DND-41 (cell line): ENCODE measurements at regions not wholly inside any gene's neighbourhood (a gene's known extent, or its start where the extent isn't known, plus 50 kb on each side); places are given as distances from the start of the nearest gene placed in this dataset.

Source experiments
- ATAC-seq: fragments of 200-7000 bp; cut with Tn5 transposase; 3 replicates; pipeline ENCODE4 v1.9.1; 2021; ENCODE audit warnings: low read depth; ENCODE audit not compliant: insufficient read depth
- DNase-seq: peaks from one replicate; pipeline ENCODE4 v3.0.0-alpha.2; 2020
- H2AFZ ChIP-seq: 2 replicates; pipeline ENCODE4 v1.6.0; 2012; ENCODE audit warnings: low read depth, low read length
- H3K27ac ChIP-seq: 2 replicates; pipeline ENCODE4 v1.5.1; 2012; ENCODE audit warnings: low read length, inconsistent platforms
- H3K27me3 ChIP-seq: fragments of 200-600 bp; sonication (generic); 2 replicates; pipeline ENCODE4 v1.6.0; 2012; ENCODE audit warnings: low read length, mild to moderate bottlenecking, inconsistent platforms; ENCODE audit not compliant: insufficient read depth, poor library complexity
- H3K36me3 ChIP-seq: 2 replicates; pipeline ENCODE4 v1.5.1; 2012; ENCODE audit warnings: low read length, inconsistent platforms; ENCODE audit not compliant: insufficient read depth
- H3K4me1 ChIP-seq: 2 replicates; pipeline ENCODE4 v1.5.1; 2012; ENCODE audit warnings: mild to moderate bottlenecking, low read length; ENCODE audit not compliant: insufficient read depth
- H3K4me2 ChIP-seq: 2 replicates; pipeline ENCODE4 v1.6.0; 2012; ENCODE audit warnings: mild to moderate bottlenecking, moderate library complexity, low read length, inconsistent platforms; ENCODE audit not compliant: insufficient read depth
- H3K4me3 ChIP-seq, 2 experiments: fragments of 200-600 bp in 1 of 2; shearing (Covaris generic) in 1 of 2; 2 replicates each; pipeline ENCODE4 v1.5.1; 2012 to 2016; ENCODE audit warnings: inconsistent platforms in 2 of 2, low read length in 2 of 2, mild to moderate bottlenecking in 2 of 2, low read depth in 1 of 2, moderate library complexity in 1 of 2
- H3K79me2 ChIP-seq: 2 replicates; pipeline ENCODE4 v1.6.0; 2012; ENCODE audit warnings: low read length, inconsistent platforms; ENCODE audit not compliant: insufficient read depth
- H3K9ac ChIP-seq: 2 replicates; pipeline ENCODE4 v1.6.0; 2012; ENCODE audit warnings: low read depth, mild to moderate bottlenecking, inconsistent platforms, low read length, moderate library complexity
- H3K9me3 ChIP-seq: 2 replicates; pipeline ENCODE4 v1.5.1; 2012; ENCODE audit warnings: low read length, moderate library complexity, mild to moderate bottlenecking, inconsistent platforms; ENCODE audit not compliant: insufficient read depth, severe bottlenecking
- H4K20me1 ChIP-seq: 2 replicates; pipeline ENCODE4 v1.6.0; 2012; ENCODE audit warnings: low read length; ENCODE audit not compliant: insufficient read depth
- CTCF ChIP-seq: IDR thresholded peaks from 2 replicates; pipeline ENCODE4 v1.5.1; 2012; ENCODE audit warnings: borderline replicate concordance, low read length, moderate library complexity, mild to moderate bottlenecking; ENCODE audit not compliant: poor library complexity, severe bottlenecking; ENCODE audit errors: extremely low read depth
- EZH2 ChIP-seq: IDR thresholded peaks from 3 replicates; pipeline ENCODE4 v1.6.1; 2012; ENCODE audit warnings: borderline replicate concordance, low read depth, mild to moderate bottlenecking, moderate library complexity, low read length, inconsistent platforms; ENCODE audit not compliant: severe bottlenecking

- no peak overlapping the region for H3K27ac ChIP-seq
- H3K79me2 ChIP-seq, result no peaks in the 10 kb centered on the region
- DNase-seq, result no peak
- H3K27me3 ChIP-seq, result no peaks in the 10 kb centered on the region
- no peak overlapping the region for H2AFZ ChIP-seq
- no peaks in the 10 kb centered on the region for H3K36me3 ChIP-seq
- H3K4me2 ChIP-seq, result no peak overlapping the region
- no peak overlapping the region for H3K4me3 ChIP-seq
- TF ChIP-seq EZH2, result no peak
- TF ChIP-seq CTCF, result no peak
- no peak overlapping the region for H3K9ac ChIP-seq
- H3K4me1 ChIP-seq, result no peaks in the 10 kb centered on the region
- H3K9me3 ChIP-seq, result peaks cover 2% of the 10 kb centered on the region
- H4K20me1 ChIP-seq, result no peaks in the 10 kb centered on the region
- no peak for ATAC-seq
These were observed 85.9 kb downstream of the PXDC1 start for GRCh38 chr6:3665608-3666007.

GRCh38 chr6:3664625-3665041 lies 86.9 kb downstream of the PXDC1 start:
- Histone ChIP-seq H3K4me1 (no peaks in the 10 kb centered on the region), H3K27ac (no peak overlapping the region), H3K4me3 (no peak overlapping the region), H3K36me3 (no peaks in the 10 kb centered on the region), H3K9me3 (peaks cover 2% of the 10 kb centered on the region), H3K27me3 (no peaks in the 10 kb centered on the region), H3K9ac (no peak overlapping the region), H2AFZ (no peak overlapping the region), H4K20me1 (no peaks in the 10 kb centered on the region), H3K79me2 (no peaks in the 10 kb centered on the region), H3K4me2 (no peak overlapping the region)
- ATAC-seq (no peak), DNase-seq (no peak)
- no peak for TF ChIP-seq EZH2
- TF ChIP-seq CTCF, result no peak

- Histone ChIP-seq H3K27ac (no peak overlapping the region), H3K4me3 (no peak overlapping the region), H2AFZ (no peak overlapping the region), H3K79me2 (no peaks in the 10 kb centered on the region), H3K9ac (no peak overlapping the region), H3K4me2 (no peak overlapping the region), H3K36me3 (no peaks in the 10 kb centered on the region), H3K9me3 (no peaks in the 10 kb centered on the region), H4K20me1 (no peaks in the 10 kb centered on the region), H3K4me1 (no peaks in the 10 kb centered on the region), H3K27me3 (no peaks in the 10 kb centered on the region)
- ATAC-seq (no peak), DNase-seq (no peak)
- no peak for TF ChIP-seq CTCF
- TF ChIP-seq EZH2, result no peak
These were observed 87.7 kb downstream of the PXDC1 start for GRCh38 chr6:3663811-3664210.

- Histone ChIP-seq H3K36me3 (no peaks in the 10 kb centered on the region), H3K27ac (no peak overlapping the region), H2AFZ (no peak overlapping the region), H3K9me3 (no peaks in the 10 kb centered on the region), H3K79me2 (no peaks in the 10 kb centered on the region), H3K4me1 (no peaks in the 10 kb centered on the region), H4K20me1 (no peaks in the 10 kb centered on the region), H3K9ac (no peak overlapping the region), H3K4me2 (no peak overlapping the region), H3K27me3 (no peaks in the 10 kb centered on the region), H3K4me3 (no peak overlapping the region)
- no peak for ATAC-seq
- TF ChIP-seq EZH2 (no peak), CTCF (no peak)
- DNase-seq, result no peak
These were observed 88.4 kb downstream of the PXDC1 start for GRCh38 chr6:3663081-3663480.
